ENCODE measurements at regions not wholly inside any gene's neighbourhood (a gene's known extent, or its start where the extent isn't known, plus 50 kb on each side); places are given as distances from the start of the nearest gene placed in this dataset.

DNA sequence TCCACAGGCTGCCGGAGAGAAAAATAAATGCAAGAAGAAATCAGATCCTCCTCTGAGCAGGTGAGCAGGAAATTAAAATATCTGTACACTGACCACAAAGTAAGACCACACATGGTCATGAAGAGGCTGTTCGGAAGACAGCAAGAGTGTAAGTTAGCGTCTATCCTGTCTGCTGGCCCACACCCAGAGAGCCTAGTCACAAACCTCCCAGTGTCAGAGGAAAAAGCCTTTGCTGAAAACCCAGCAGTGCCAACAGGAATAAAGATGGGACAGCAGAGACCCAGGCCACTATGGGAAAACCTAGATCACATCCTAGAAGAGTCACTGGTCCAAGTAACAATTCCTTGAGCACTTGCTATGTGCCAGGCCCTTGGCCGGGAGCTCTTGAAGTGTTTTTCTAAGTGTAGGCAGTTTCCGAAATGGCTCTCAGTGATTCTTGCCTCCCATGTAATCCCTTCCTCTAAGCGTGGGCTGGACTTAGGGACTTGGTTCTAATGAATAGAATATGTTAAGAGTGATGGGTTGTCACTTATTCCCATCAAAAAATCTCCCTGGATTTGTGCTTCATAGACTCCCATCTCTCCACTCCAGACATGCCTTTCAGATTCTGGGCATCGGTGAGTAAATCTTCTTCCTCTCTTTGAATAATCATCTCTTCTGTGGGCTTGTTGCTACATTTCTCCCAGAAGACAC lies 110.9 kb upstream of the PKDCC start:
- CTCF ChIA-PET = interaction anchor here (0.7 to 1.5 kb wide), 2 partner anchors 67 to 96 kb away, joined by 3 to 9 read pairs; no protein-coding TSS in a partner anchor
- Histone ChIP-seq H3K4me3 (ENCODE audit: low read depth, low read length, poor library complexity, severe bottlenecking) (no peak overlapping the region), H3K27ac (ENCODE audit: low read depth, low read length, poor library complexity, severe bottlenecking) (peak overlapping the region; percentile 74), H3K9me3 (ENCODE audit: low read depth, low read length, poor library complexity, severe bottlenecking) (no peaks in the 10 kb centered on the region), H3K36me3 (ENCODE audit: insufficient read depth, low read length, poor library complexity, severe bottlenecking) (no peaks in the 10 kb centered on the region), H3K27me3 (replicated peaks; ENCODE audit: insufficient read depth, low read depth, low read length, poor library complexity) (no peaks in the 10 kb centered on the region), H3K4me1 (ENCODE audit: insufficient read depth, low read length, poor library complexity, severe bottlenecking) (peaks cover 90% of the 10 kb centered on the region)
- POLR2A ChIA-PET (ENCODE audit: low non-redundant PET) = no interaction called here
- BruUV-seq (replicated peaks) = no TSS peak
- TF ChIP-seq EZH2 (IDR thresholded peaks at IDR 0.05; ENCODE audit: borderline replicate concordance, low read depth, low read length, poor library complexity, severe bottlenecking) = no peak
- TF ChIP-seq, protein P1, sequence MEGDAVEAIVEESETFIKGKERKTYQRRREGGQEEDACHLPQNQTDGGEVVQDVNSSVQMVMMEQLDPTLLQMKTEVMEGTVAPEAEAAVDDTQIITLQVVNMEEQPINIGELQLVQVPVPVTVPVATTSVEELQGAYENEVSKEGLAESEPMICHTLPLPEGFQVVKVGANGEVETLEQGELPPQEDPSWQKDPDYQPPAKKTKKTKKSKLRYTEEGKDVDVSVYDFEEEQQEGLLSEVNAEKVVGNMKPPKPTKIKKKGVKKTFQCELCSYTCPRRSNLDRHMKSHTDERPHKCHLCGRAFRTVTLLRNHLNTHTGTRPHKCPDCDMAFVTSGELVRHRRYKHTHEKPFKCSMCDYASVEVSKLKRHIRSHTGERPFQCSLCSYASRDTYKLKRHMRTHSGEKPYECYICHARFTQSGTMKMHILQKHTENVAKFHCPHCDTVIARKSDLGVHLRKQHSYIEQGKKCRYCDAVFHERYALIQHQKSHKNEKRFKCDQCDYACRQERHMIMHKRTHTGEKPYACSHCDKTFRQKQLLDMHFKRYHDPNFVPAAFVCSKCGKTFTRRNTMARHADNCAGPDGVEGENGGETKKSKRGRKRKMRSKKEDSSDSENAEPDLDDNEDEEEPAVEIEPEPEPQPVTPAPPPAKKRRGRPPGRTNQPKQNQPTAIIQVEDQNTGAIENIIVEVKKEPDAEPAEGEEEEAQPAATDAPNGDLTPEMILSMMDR (conservative IDR thresholded peaks at IDR 0.05; ENCODE audit: low read depth, low read length) = no peak
- intact Hi-C loops (cut with micrococcal nuclease; ENCODE audit: unreplicated experiment) = no loop called here
- DNase-seq (ENCODE audit: low spot score) = peak; percentile 83

DNA sequence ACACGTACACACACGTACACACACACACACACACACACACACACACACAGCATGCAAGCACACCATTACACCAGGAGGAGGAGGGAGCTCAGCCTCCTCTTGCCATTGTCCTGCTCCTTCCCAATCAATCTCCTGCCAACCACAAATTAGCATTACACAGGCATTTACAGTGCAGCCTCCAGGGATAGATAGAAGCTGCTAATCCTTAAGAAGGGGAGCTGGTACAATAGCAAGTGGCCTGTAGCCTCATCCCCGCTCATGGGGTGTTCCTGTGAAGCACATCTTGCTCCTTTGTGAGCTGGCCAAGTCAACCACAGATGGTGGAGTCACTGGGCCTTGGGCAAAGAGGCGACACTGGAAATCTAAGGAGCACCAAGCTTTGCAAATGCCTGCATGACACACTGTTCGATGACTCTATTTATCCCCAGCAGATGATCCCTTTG lies 110.3 kb upstream of the PKDCC start:
- no peak overlapping the region for H3K4me3 ChIP-seq (ENCODE audit: low read depth, low read length, poor library complexity, severe bottlenecking)
- POLR2A ChIA-PET (ENCODE audit: low non-redundant PET) = no interaction called here
- TF ChIP-seq, protein P1 (conservative IDR thresholded peaks at IDR 0.05; ENCODE audit: low read depth, low read length) = no peak
- no peak for TF ChIP-seq EZH2 (IDR thresholded peaks at IDR 0.05; ENCODE audit: borderline replicate concordance, low read depth, low read length, poor library complexity, severe bottlenecking)

GRCh38 chr2:41937921-41938708 lies 109.7 kb upstream of the PKDCC start:
- Histone ChIP-seq H3K4me3 (ENCODE audit: low read depth, low read length, poor library complexity, severe bottlenecking) (no peak overlapping the region), H3K4me1 (ENCODE audit: insufficient read depth, low read length, poor library complexity, severe bottlenecking) (peaks cover 86% of the 10 kb centered on the region), H3K36me3 (ENCODE audit: insufficient read depth, low read length, poor library complexity, severe bottlenecking) (no peaks in the 10 kb centered on the region), H3K27me3 (replicated peaks; ENCODE audit: insufficient read depth, low read depth, low read length, poor library complexity) (no peaks in the 10 kb centered on the region), H3K9me3 (ENCODE audit: low read depth, low read length, poor library complexity, severe bottlenecking) (no peaks in the 10 kb centered on the region), H3K27ac (ENCODE audit: low read depth, low read length, poor library complexity, severe bottlenecking) (peak overlapping the region; percentile 74)
- TF ChIP-seq, protein P1 (conservative IDR thresholded peaks at IDR 0.05; ENCODE audit: low read depth, low read length) = no peak
- no peak for TF ChIP-seq EZH2 (IDR thresholded peaks at IDR 0.05; ENCODE audit: borderline replicate concordance, low read depth, low read length, poor library complexity, severe bottlenecking)
- intact Hi-C loops (cut with micrococcal nuclease; ENCODE audit: unreplicated experiment) = no loop called here
- CTCF ChIA-PET = interaction anchor here (0.5 to 1.5 kb wide), 4 partner anchors 24 to 1084 kb away, joined by 3 to 9 read pairs (median 6); no protein-coding TSS in a partner anchor
- DNase-seq (ENCODE audit: low spot score) = peak; percentile 75
- POLR2A ChIA-PET (ENCODE audit: low non-redundant PET) = no interaction called here
- BruUV-seq (replicated peaks) = no TSS peak

More for the DNA sequence above, 110.3 kb upstream of the PKDCC start:
- DNase-seq (ENCODE audit: low spot score) = peak; percentile 94
- CTCF ChIA-PET = interaction anchor here (0.5 to 1.5 kb wide), 4 partner anchors 25 to 1085 kb away, joined by 3 to 9 read pairs (median 6); no protein-coding TSS in a partner anchor
- Histone ChIP-seq H3K9me3 (ENCODE audit: low read depth, low read length, poor library complexity, severe bottlenecking) (no peaks in the 10 kb centered on the region), H3K27ac (ENCODE audit: low read depth, low read length, poor library complexity, severe bottlenecking) (peak overlapping the region; percentile 74), H3K27me3 (replicated peaks; ENCODE audit: insufficient read depth, low read depth, low read length, poor library complexity) (no peaks in the 10 kb centered on the region), H3K36me3 (ENCODE audit: insufficient read depth, low read length, poor library complexity, severe bottlenecking) (no peaks in the 10 kb centered on the region), H3K4me1 (ENCODE audit: insufficient read depth, low read length, poor library complexity, severe bottlenecking) (peaks cover 90% of the 10 kb centered on the region)
- BruUV-seq (replicated peaks) = no TSS peak
- intact Hi-C loops (cut with micrococcal nuclease; ENCODE audit: unreplicated experiment) = no loop called here

Data from A673 (cell line).